ENCODE measurements at regions not wholly inside any gene's neighbourhood (a gene's known extent, or its start where the extent isn't known, plus 50 kb on each side); places are given as distances from the start of the nearest gene placed in this dataset.

DNA sequence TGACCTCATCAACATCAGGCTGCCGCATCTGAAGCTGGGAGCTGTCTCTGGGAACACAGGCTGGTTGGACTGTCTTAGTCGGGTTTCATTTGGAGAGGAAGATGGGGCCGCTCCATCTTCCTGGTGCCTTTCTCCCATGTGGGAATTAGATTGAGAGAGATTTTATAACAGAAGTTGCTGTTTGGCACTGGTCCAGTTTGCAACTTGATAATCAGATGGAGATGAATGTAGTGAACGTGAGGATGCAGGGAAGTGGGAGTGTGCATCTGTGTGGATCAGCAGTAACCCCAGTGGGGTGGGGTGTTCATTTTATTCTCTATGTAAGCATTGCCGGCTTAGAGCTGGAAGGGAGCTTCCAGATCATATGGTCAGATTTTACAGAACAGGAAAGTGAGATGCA, 250.9 kb downstream of the DCDC2C start:
- in situ Hi-C loops (cut with HindIII; ENCODE audit: low pct_ligation_motif_present, low sequenced_read_pairs): no loop called here
- TF ChIP-seq, protein P1, sequence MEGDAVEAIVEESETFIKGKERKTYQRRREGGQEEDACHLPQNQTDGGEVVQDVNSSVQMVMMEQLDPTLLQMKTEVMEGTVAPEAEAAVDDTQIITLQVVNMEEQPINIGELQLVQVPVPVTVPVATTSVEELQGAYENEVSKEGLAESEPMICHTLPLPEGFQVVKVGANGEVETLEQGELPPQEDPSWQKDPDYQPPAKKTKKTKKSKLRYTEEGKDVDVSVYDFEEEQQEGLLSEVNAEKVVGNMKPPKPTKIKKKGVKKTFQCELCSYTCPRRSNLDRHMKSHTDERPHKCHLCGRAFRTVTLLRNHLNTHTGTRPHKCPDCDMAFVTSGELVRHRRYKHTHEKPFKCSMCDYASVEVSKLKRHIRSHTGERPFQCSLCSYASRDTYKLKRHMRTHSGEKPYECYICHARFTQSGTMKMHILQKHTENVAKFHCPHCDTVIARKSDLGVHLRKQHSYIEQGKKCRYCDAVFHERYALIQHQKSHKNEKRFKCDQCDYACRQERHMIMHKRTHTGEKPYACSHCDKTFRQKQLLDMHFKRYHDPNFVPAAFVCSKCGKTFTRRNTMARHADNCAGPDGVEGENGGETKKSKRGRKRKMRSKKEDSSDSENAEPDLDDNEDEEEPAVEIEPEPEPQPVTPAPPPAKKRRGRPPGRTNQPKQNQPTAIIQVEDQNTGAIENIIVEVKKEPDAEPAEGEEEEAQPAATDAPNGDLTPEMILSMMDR (IDR thresholded peaks at IDR 0.05; ENCODE audit: low read depth, low read length, missing control alignments): no peak
- no peaks in the 10 kb centered on the region for H3K36me3 ChIP-seq (replicated peaks)

GRCh38 chr2:3956406-3956805, 253.0 kb downstream of the DCDC2C start:
- H3K27me3 ChIP-seq (replicated peaks): no peaks in the 10 kb centered on the region
- H3K4me3 ChIP-seq (ENCODE audit: low read depth, low read length): no peak overlapping the region
- TF ChIP-seq, protein P1 (IDR thresholded peaks at IDR 0.05; ENCODE audit: low read depth, low read length, missing control alignments): no peak
- no peaks in the 10 kb centered on the region for H3K36me3 ChIP-seq (replicated peaks)
- H3K27ac ChIP-seq: no peak overlapping the region
- DNase-seq: no peak
- in situ Hi-C loops (cut with HindIII; ENCODE audit: low pct_ligation_motif_present, low sequenced_read_pairs): no loop called here

More for the DNA sequence above, 250.9 kb downstream of the DCDC2C start:
- no peak for DNase-seq
- no peak overlapping the region for H3K4me3 ChIP-seq (ENCODE audit: low read depth, low read length)
- H3K27me3 ChIP-seq (replicated peaks): no peaks in the 10 kb centered on the region
- no peak overlapping the region for H3K27ac ChIP-seq

GRCh38 chr2:3956892-3957291, 253.5 kb downstream of the DCDC2C start:
- TF ChIP-seq, protein P1 (IDR thresholded peaks at IDR 0.05; ENCODE audit: low read depth, low read length, missing control alignments): no peak
- no peaks in the 10 kb centered on the region for H3K27me3 ChIP-seq (replicated peaks)
- H3K27ac ChIP-seq: no peak overlapping the region
- H3K4me3 ChIP-seq (ENCODE audit: low read depth, low read length): no peak overlapping the region
- no peaks in the 10 kb centered on the region for H3K36me3 ChIP-seq (replicated peaks)
- DNase-seq: no peak
- in situ Hi-C loops (cut with HindIII; ENCODE audit: low pct_ligation_motif_present, low sequenced_read_pairs): no loop called here

- H3K4me3 ChIP-seq (ENCODE audit: low read depth, low read length): no peak overlapping the region
- no peaks in the 10 kb centered on the region for H3K36me3 ChIP-seq (replicated peaks)
- TF ChIP-seq, protein P1 (IDR thresholded peaks at IDR 0.05; ENCODE audit: low read depth, low read length, missing control alignments): no peak
- no peaks in the 10 kb centered on the region for H3K27me3 ChIP-seq (replicated peaks)
- no peak for DNase-seq
- in situ Hi-C loops (cut with HindIII; ENCODE audit: low pct_ligation_motif_present, low sequenced_read_pairs): no loop called here
- no peak overlapping the region for H3K27ac ChIP-seq
Measured at GRCh38 chr2:3958465-3958864, 255.1 kb downstream of the DCDC2C start.

GRCh38 chr2:3958969-3959368, 255.6 kb downstream of the DCDC2C start:
- Histone ChIP-seq H3K27ac (no peak overlapping the region), H3K36me3 (replicated peaks) (no peaks in the 10 kb centered on the region), H3K27me3 (replicated peaks) (no peaks in the 10 kb centered on the region), H3K4me3 (ENCODE audit: low read depth, low read length) (no peak overlapping the region)
- no peak for DNase-seq
- TF ChIP-seq, protein P1 (IDR thresholded peaks at IDR 0.05; ENCODE audit: low read depth, low read length, missing control alignments): no peak
- in situ Hi-C loops (cut with HindIII; ENCODE audit: low pct_ligation_motif_present, low sequenced_read_pairs): no loop called here

DNA sequence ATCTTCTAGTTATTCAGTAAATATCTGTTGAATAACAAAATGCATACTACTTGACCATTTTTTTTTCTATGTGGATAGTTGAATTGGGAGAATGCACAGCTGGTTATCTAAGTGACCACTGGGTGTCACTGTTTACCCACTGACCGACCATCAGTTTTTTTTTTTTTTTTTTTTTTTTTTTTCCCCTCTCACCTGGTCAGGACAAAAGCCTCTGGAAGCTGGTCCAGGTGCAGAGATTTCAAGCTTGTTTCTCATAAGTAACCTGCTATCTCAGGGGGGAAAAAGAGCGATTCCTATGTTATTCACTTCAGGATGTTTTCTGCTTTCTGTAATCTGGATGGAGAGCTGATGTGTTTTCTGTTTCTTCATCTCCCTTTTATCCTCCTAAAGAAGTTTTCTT, 256.0 kb downstream of the DCDC2C start:
- no peak overlapping the region for H3K4me3 ChIP-seq (ENCODE audit: low read depth, low read length)
- DNase-seq: peak; percentile 7
- TF ChIP-seq, protein P1 (IDR thresholded peaks at IDR 0.05; ENCODE audit: low read depth, low read length, missing control alignments): peak; percentile 74
- no peak overlapping the region for H3K27ac ChIP-seq
- no peaks in the 10 kb centered on the region for H3K36me3 ChIP-seq (replicated peaks)
- no peaks in the 10 kb centered on the region for H3K27me3 ChIP-seq (replicated peaks)
- in situ Hi-C loops (cut with HindIII; ENCODE audit: low pct_ligation_motif_present, low sequenced_read_pairs): no loop called here
